ENCODE measurements at regions not wholly inside any gene's neighbourhood (a gene's known extent, or its start where the extent isn't known, plus 50 kb on each side); places are given as distances from the start of the nearest gene placed in this dataset.

- ATAC-seq = no peak
- Histone ChIP-seq H3K27ac (peak overlapping the region in 2 of 4 donors; percentile 30 to 51), H3K36me3 (no peaks in the 10 kb centered on the region), H3K9me3 (no peaks in the 10 kb centered on the region), H3K27me3 (no peaks in the 10 kb centered on the region), H3K4me1 (peaks cover 2 to 25% (median 5%) of the 10 kb centered on the region in 3 donors), H3K4me3 (no peak overlapping the region)
- TF ChIP-seq POLR2AphosphoS5 (IDR thresholded peaks at IDR 0.05) (no peak), POLR2A (IDR thresholded peaks at IDR 0.05) (no peak), CTCF (IDR thresholded peaks at IDR 0.05) (no peak), EP300 (IDR thresholded peaks at IDR 0.05) (no peak)
- WGBS, 2 donors (ENCODE audit: low coverage in 1 of 2) = 81 to 100% methylated on average over 2 to 7 of the region's 7 CpGs
Measured at GRCh38 chr1:232292818-232293217, 337.1 kb downstream of the SIPA1L2 start.

DNA sequence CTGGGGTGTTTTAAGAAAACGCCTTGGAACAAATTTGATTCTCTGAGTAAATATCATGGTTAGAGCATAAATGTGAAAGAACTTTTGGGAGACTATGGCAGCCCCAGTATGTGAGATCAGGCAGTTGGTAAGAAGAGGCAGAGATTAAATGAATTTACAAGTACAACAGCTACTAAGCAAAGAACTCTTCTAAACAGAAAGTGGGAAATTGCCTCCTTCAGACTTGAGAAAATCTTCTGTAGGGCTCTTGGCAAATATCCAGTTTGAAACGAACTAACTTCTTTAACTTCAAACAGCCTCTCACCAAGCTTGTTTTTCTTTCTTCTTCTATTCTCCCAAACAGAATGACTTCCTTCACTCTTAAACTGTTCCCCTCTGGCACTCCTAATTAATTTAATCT is 337.7 kb downstream of the SIPA1L2 start:
- no peak for ATAC-seq
- peaks cover 2 to 28% (median 5%) of the 10 kb centered on the region in 3 donors for H3K4me1 ChIP-seq
- 39 to 40% methylated on average over 2 of the region's 2 CpGs for WGBS, 2 donors (ENCODE audit: low coverage in 1 of 2)
- no peaks in the 10 kb centered on the region for H3K9me3 ChIP-seq
- H3K4me3 ChIP-seq = no peak overlapping the region
- H3K36me3 ChIP-seq = no peaks in the 10 kb centered on the region
- no peaks in the 10 kb centered on the region for H3K27me3 ChIP-seq
- no peak for TF ChIP-seq CTCF (IDR thresholded peaks at IDR 0.05)
- no peak for TF ChIP-seq POLR2AphosphoS5 (IDR thresholded peaks at IDR 0.05)
- TF ChIP-seq POLR2A (IDR thresholded peaks at IDR 0.05) = no peak
- TF ChIP-seq EP300 (IDR thresholded peaks at IDR 0.05) = no peak
- peak overlapping the region in 3 of 4 donors; percentile 30 to 51 (median 50) for H3K27ac ChIP-seq

GRCh38 chr1:232291681-232292080 is 338.3 kb downstream of the SIPA1L2 start:
- WGBS, 2 donors (ENCODE audit: low coverage in 1 of 2) = 5 to 18% methylated on average over 1 of the region's 1 CpG
- H3K27ac ChIP-seq = peak overlapping the region; percentile 23 to 51 (median 40)
- H3K36me3 ChIP-seq = no peaks in the 10 kb centered on the region

GRCh38 chr1:232291261-232291660 is 338.7 kb downstream of the SIPA1L2 start:
- Histone ChIP-seq H3K4me1 (peaks cover 2 to 28% (median 5%) of the 10 kb centered on the region in 3 donors), H3K9me3 (no peaks in the 10 kb centered on the region), H3K4me3 (no peak overlapping the region), H3K27me3 (no peaks in the 10 kb centered on the region), H3K36me3 (no peaks in the 10 kb centered on the region), H3K27ac (peak overlapping the region in 3 of 4 donors; percentile 30 to 51 (median 50))
- TF ChIP-seq POLR2AphosphoS5 (IDR thresholded peaks at IDR 0.05) (no peak), EP300 (IDR thresholded peaks at IDR 0.05) (no peak), CTCF (IDR thresholded peaks at IDR 0.05) (no peak), POLR2A (IDR thresholded peaks at IDR 0.05) (no peak)
- ATAC-seq = peak; percentile 59
- 63 to 74% methylated on average over 3 to 4 of the region's 4 CpGs for WGBS, 2 donors (ENCODE audit: low coverage in 1 of 2)

More at GRCh38 chr1:232291681-232292080, 338.3 kb downstream of the SIPA1L2 start:
- no peak for TF ChIP-seq CTCF (IDR thresholded peaks at IDR 0.05)
- no peak for TF ChIP-seq POLR2AphosphoS5 (IDR thresholded peaks at IDR 0.05)
- no peak for TF ChIP-seq POLR2A (IDR thresholded peaks at IDR 0.05)
- no peak for TF ChIP-seq EP300 (IDR thresholded peaks at IDR 0.05)
- no peaks in the 10 kb centered on the region for H3K9me3 ChIP-seq
- no peak overlapping the region for H3K4me3 ChIP-seq
- H3K27me3 ChIP-seq = no peaks in the 10 kb centered on the region
- H3K4me1 ChIP-seq = peaks cover 2 to 28% (median 5%) of the 10 kb centered on the region in 3 donors
- ATAC-seq = no peak

GRCh38 chr1:232290570-232290969 is 339.4 kb downstream of the SIPA1L2 start:
- no peak for ATAC-seq
- peak overlapping the region in 2 of 4 donors; percentile 30 to 45 for H3K27ac ChIP-seq

More at GRCh38 chr1:232290570-232290969, 339.4 kb downstream of the SIPA1L2 start:
- no peaks in the 10 kb centered on the region for H3K27me3 ChIP-seq
- no peaks in the 10 kb centered on the region for H3K36me3 ChIP-seq
- H3K4me3 ChIP-seq = no peak overlapping the region
- H3K9me3 ChIP-seq = no peaks in the 10 kb centered on the region
- no peak for TF ChIP-seq EP300 (IDR thresholded peaks at IDR 0.05)
- H3K4me1 ChIP-seq = peaks cover 2 to 28% (median 5%) of the 10 kb centered on the region in 3 donors

Measured in gastroesophageal sphincter (tissue), 4 donors.